ENCODE measurements at regions not wholly inside any gene's neighbourhood (a gene's known extent, or its start where the extent isn't known, plus 50 kb on each side); places are given as distances from the start of the nearest gene placed in this dataset.
A peak's percentile ranks its signal among the peaks of the same experiment; 100 is the strongest.
"Not testable (repeated sequence)": the region's sequence is repeated elsewhere in the genome, so short reads cannot be mapped to it uniquely, and the experiment has no call there.

DNA sequence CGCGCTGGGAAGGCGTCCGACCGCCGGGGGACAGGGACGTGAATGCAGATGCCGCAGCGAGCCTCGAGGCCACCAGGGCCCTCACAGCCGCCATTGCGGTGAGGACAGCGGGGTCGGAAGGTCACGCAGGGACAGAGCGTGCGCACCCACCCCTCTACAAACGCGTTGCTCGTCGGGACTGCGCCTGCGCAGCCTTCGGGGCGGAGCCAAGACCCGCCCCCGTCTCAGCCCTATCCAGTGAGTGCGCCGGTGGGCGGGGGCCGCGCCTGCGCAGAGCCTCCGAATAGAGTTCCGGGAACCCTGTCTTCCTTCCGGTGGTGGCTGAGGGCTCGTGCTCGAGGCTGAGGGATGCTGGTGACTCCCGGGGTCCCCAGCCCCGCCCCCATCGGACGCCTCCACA is 5393.1 kb upstream of the TPTE start:
- peak; percentile 93 to 95 for DNase-seq (ENCODE audit: low read depth in 1 of 2, low spot score in 1 of 2)

DNA sequence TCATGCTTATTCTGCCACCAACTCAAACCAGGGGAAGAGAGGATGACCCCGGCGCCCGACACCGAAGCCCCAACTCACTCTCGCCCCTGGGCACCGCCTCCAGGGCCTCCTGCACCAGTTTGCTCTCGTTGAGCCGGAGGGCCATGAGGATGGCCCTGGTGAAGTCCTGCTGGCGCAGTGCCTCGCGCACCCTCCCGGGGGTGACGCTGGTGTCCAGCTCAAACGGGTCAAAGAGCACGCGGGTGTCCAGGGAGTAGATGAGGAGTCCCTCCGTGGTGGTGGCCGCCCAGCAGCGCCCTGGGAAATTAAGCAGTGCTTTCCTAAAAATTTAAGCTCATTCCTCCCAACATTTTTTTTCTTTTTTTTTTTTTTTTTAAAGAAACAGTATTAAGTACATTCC is 5387.6 kb upstream of the TPTE start:
- DNase-seq (ENCODE audit: low read depth in 1 of 2, low spot score in 1 of 2): not testable (repeated sequence)

- DNase-seq (ENCODE audit: low read depth in 1 of 2, low spot score in 1 of 2): not testable (repeated sequence)
Observed at GRCh38 chr21:5136406-5136805, 5385.0 kb upstream of the TPTE start.

GRCh38 chr21:5137006-5137405 is 5384.4 kb upstream of the TPTE start:
- DNase-seq (ENCODE audit: low read depth in 1 of 2, low spot score in 1 of 2): not testable (repeated sequence)

DNA sequence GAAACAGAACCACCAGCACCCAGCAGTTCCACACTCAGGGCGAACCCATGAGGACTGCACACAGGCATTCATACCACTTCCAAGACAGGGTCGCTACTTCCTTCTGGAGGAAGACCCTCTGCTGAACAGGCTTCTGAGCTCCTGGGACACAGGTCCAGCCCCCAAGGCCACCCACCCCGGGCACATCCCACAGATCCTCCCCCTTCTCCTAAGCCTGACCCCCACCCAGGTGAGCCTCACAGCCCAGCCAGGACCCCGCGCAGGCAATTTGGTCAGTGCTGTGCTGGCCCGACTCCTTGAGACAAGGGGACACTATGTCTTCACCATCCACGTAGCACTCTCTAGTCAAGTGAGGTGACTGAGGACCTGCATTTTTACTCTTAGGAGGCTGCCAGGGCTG is 5382.7 kb upstream of the TPTE start:
- not testable (repeated sequence) for DNase-seq (ENCODE audit: low read depth in 1 of 2, low spot score in 1 of 2)

GRCh38 chr21:5139528-5139927 is 5381.9 kb upstream of the TPTE start:
- DNase-seq (ENCODE audit: low read depth in 1 of 2, low spot score in 1 of 2): not testable (repeated sequence)

- not testable (repeated sequence) for DNase-seq (ENCODE audit: low read depth in 1 of 2, low spot score in 1 of 2)
Observed at GRCh38 chr21:5143011-5143410, 5378.4 kb upstream of the TPTE start.

DNA sequence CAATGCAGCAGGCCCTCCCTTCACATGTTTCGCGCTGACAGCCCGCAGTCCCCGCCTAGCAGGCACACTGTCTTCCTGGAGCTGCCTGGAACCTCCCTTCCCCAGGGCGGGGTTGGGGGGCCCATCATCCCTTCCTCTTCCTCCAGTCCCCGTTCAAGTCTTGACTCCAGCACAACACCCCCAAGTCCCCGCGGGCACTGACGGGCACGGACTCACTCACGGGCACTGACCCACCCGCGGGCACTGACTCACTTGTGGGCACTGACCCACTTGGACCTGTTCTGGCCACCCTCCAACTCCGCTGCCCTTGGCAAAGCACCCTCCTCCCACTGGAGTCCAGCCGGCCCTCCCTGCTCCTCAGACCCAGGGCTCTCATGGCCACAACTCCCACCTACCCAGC is 5376.7 kb upstream of the TPTE start:
- not testable (repeated sequence) for DNase-seq (ENCODE audit: low read depth in 1 of 2, low spot score in 1 of 2)

GRCh38 chr21:5147685-5148084 is 5373.7 kb upstream of the TPTE start:
- DNase-seq (ENCODE audit: low read depth in 1 of 2, low spot score in 1 of 2): not testable (repeated sequence)

- DNase-seq (ENCODE audit: low read depth in 1 of 2, low spot score in 1 of 2): not testable (repeated sequence)
Observed at GRCh38 chr21:5149222-5149621, 5372.2 kb upstream of the TPTE start.

GRCh38 chr21:5153842-5154640 is 5367.3 kb upstream of the TPTE start:
- DNase-seq (ENCODE audit: low read depth in 1 of 2, low spot score in 1 of 2): not testable (repeated sequence)

DNA sequence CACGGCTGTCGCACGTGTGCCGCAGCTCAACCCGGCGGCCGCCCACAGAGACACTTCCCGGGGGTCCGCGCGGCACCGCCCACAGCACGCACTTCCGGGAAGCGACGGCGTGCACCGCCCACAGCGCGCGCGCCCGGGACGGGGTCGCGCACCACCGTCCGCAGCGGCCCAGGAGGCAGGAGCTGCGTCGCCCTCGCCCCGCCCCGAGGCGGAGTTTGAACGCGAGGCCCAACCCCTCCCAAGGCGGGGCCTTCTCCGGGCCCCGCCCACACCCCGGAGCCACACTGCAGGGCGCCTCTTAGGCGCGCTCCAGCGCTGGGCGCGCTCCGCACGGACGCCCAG is 5366.8 kb upstream of the TPTE start:
- DNase-seq (ENCODE audit: low read depth in 1 of 2, low spot score in 1 of 2): peak; percentile 65 to 70

DNA sequence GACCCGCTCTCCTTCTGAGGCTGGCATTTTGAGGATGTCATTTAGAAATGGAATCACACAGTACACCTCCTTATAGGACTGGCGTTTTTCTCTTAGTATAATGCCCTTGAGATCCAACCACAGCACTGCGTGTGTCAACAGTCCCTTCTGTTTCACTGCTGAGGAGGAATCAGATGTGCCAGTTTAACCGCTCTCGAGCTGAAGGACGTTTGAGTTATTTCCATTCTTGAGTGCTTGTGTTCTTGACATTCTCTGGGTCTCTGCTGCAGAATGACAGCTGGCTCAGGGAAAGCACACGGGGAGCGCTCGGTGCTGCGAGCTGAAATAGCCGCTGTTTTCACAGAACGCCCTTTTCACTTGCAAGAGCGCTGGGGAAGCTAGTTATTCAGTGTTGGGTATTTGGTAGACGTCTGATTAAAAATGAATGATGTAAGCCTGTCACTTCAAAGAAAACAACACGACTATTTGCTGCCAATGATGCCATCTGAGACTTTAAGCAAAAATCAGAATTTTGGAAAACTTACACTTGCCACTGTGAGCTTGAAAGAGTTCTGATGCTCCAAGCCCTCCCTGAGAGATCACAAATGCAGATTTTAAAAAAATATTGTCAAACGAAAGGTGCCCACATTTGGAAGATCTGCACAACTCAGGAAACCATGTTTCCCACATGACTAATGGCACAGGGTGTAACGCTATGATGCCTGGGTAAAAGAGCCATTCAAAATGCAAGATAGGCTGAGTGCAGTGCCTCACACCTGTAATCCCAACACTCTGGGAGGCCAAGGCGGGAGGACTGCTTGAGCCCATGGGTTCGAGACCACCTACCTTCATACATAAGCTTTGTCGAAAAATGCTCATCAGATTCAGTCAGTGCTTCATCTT is 5358.4 kb upstream of the TPTE start:
- DNase-seq (ENCODE audit: low read depth in 1 of 2, low spot score in 1 of 2): not testable (repeated sequence)

- not testable (repeated sequence) for DNase-seq (ENCODE audit: low read depth in 1 of 2, low spot score in 1 of 2)
Observed at GRCh38 chr21:5165829-5166228, 5355.6 kb upstream of the TPTE start.
